ENCODE measurements at regions not wholly inside any gene's neighbourhood (a gene's known extent, or its start where the extent isn't known, plus 50 kb on each side); places are given as distances from the start of the nearest gene placed in this dataset.
"Not testable (repeated sequence)": the region's sequence is repeated elsewhere in the genome, so short reads cannot be mapped to it uniquely, and the experiment has no call there.

DNA sequence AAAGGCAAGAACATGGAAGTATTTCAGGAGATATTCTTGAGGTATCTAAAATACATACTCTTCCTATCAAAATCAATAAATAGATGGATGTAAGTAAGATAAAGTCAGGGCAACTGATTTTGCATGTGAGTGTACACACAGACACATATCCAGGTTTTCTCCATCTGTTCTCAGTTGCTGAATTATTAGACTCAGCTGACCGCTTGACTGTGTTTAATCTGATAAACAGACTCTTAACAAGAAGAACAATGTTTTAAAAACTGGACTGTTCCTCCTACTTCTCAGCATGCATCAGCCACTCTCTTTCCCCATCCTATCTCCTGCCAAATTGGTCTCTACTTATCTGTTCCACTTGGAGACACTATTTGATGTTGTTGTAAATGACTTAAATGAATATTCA lies 73.5 kb downstream of the GOLGA8G start:
- Histone ChIP-seq H3K27ac (ENCODE audit: insufficient read depth, low read length) (no peak overlapping the region), H3K27me3 (ENCODE audit: control insufficient read depth, insufficient read depth, low read length) (no peaks in the 10 kb centered on the region), H3K4me2 (ENCODE audit: extremely low read depth, insufficient read depth, low read length) (no peak overlapping the region), H4K20me1 (ENCODE audit: control insufficient read depth, extremely low read depth, insufficient read depth, low read length) (no peaks in the 10 kb centered on the region), H3K4me3 (replicated peaks in 1 of 4; ENCODE audit: control extremely low read depth in 1 of 4, insufficient read depth in 1 of 4, low read depth in 3 of 4, low read length in 4 of 4) (no peak overlapping the region), H2AFZ (ENCODE audit: low read length) (no peak overlapping the region), H3K4me1 (ENCODE audit: control insufficient read depth, extremely low read depth, insufficient read depth, low read length) (no peaks in the 10 kb centered on the region), H3K9ac (ENCODE audit: insufficient read depth, low read length) (no peak overlapping the region), H3K9me3 (ENCODE audit: control insufficient read depth, insufficient read depth, low read depth, low read length) (no peaks in the 10 kb centered on the region), H3K36me3 (ENCODE audit: control insufficient read depth, insufficient read depth, low read length) (no peaks in the 10 kb centered on the region), H3K79me2 (ENCODE audit: control insufficient read depth, insufficient read depth, low read length) (no peaks in the 10 kb centered on the region)
- TF ChIP-seq, protein P1, sequence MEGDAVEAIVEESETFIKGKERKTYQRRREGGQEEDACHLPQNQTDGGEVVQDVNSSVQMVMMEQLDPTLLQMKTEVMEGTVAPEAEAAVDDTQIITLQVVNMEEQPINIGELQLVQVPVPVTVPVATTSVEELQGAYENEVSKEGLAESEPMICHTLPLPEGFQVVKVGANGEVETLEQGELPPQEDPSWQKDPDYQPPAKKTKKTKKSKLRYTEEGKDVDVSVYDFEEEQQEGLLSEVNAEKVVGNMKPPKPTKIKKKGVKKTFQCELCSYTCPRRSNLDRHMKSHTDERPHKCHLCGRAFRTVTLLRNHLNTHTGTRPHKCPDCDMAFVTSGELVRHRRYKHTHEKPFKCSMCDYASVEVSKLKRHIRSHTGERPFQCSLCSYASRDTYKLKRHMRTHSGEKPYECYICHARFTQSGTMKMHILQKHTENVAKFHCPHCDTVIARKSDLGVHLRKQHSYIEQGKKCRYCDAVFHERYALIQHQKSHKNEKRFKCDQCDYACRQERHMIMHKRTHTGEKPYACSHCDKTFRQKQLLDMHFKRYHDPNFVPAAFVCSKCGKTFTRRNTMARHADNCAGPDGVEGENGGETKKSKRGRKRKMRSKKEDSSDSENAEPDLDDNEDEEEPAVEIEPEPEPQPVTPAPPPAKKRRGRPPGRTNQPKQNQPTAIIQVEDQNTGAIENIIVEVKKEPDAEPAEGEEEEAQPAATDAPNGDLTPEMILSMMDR (conservative IDR thresholded peaks at IDR 0.05 in 1 of 2, IDR thresholded peaks at IDR 0.05 in 1 of 2; ENCODE audit: low read depth in 1 of 2, low read length in 2 of 2): no peak
- no peak for TF ChIP-seq EZH2 (IDR thresholded peaks at IDR 0.05; ENCODE audit: low read length, missing control alignments)
- no peak for DNase-seq (ENCODE audit: low read depth in 2 of 2)

DNA sequence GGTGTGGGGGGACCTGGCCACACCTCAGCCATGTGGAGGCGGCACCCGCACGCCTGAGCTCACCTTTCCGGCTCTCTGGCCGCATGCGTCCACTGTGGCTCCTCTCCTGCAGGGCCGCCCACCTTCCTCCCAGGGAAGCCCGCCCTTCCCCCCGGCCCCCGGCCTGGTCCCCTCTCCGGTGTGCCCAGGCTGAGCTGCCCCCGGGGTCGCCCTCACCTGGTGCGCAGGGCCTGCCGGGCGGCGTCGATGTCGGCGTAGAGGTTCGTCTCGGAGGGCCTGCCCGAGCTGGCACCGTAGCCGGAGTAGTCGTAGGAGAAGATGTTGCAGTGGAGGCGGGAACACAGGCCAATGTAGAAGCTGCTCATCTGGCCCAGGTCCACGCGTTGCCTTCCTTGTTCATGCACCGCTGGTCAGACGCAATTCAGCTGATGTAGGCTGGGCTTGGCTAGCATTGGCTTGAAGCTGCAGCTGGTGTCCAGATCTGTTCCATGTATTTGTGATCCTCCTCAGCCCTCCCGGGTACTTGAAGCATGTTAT lies 75.3 kb downstream of the GOLGA8G start:
- not testable (repeated sequence) for H3K27ac ChIP-seq (ENCODE audit: insufficient read depth, low read length); H3K79me2 ChIP-seq (ENCODE audit: control insufficient read depth, insufficient read depth, low read length); H3K27me3 ChIP-seq (ENCODE audit: control insufficient read depth, insufficient read depth, low read length); DNase-seq (ENCODE audit: low read depth in 2 of 2); H3K4me1 ChIP-seq (ENCODE audit: control insufficient read depth, extremely low read depth, insufficient read depth, low read length); H3K4me3 ChIP-seq (replicated peaks in 1 of 4; ENCODE audit: control extremely low read depth in 1 of 4, insufficient read depth in 1 of 4, low read depth in 3 of 4, low read length in 4 of 4); H3K4me2 ChIP-seq (ENCODE audit: extremely low read depth, insufficient read depth, low read length); H3K9me3 ChIP-seq (ENCODE audit: control insufficient read depth, insufficient read depth, low read depth, low read length); H3K9ac ChIP-seq (ENCODE audit: insufficient read depth, low read length); H2AFZ ChIP-seq (ENCODE audit: low read length); H3K36me3 ChIP-seq (ENCODE audit: control insufficient read depth, insufficient read depth, low read length); H4K20me1 ChIP-seq (ENCODE audit: control insufficient read depth, extremely low read depth, insufficient read depth, low read length)

DNA sequence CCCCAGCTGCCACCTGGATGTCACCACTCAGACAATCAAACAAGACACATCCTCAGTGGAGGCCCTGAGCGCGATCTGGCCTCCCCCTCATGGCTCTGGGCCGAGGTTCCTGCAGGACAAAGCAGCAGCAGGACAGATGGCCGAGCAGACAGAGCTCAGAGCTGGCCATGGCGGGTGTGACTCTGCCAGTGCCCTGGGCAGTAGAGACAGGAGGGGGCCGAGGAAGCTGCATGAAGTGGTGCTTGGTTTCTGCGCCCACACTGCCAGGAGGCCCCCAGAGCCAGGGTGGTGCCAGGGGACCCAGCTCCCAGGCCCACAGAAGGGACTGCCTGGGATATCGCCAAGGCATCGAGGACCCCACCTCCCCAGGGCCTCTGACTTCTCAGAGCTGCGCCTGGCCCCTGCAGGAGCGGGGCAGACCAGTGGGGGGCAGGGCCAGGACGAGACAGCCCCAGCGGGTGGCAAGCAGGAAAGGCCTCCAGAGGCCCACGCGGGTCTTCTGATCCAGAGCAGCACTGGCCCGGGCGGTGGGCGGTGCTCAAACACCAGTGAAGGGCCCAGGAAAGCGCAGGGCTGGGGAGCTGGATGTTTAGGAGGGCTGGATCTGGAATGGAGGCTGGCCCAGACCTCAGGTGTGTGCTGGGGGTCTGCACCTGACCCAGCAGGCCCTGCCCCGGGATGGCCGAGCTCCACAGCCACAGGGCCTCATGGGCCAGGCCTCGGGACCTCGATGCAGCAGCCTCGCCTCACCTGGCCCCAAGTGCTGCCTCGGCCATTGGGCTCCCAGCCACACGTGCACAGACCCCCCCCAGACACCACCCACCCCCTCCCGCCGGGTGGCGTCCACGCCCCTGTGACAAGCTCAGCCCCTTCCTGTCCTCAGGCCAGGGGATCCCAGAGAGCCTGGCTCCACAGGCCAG lies 76.0 kb downstream of the GOLGA8G start:
- no peaks in the 10 kb centered on the region for H3K27me3 ChIP-seq (ENCODE audit: control insufficient read depth, insufficient read depth, low read length)
- DNase-seq (ENCODE audit: low read depth in 2 of 2): no peak
- no peak for TF ChIP-seq EZH2 (IDR thresholded peaks at IDR 0.05; ENCODE audit: low read length, missing control alignments)
- TF ChIP-seq, protein P1 (conservative IDR thresholded peaks at IDR 0.05 in 1 of 2, IDR thresholded peaks at IDR 0.05 in 1 of 2; ENCODE audit: low read depth in 1 of 2, low read length in 2 of 2): no peak

DNA sequence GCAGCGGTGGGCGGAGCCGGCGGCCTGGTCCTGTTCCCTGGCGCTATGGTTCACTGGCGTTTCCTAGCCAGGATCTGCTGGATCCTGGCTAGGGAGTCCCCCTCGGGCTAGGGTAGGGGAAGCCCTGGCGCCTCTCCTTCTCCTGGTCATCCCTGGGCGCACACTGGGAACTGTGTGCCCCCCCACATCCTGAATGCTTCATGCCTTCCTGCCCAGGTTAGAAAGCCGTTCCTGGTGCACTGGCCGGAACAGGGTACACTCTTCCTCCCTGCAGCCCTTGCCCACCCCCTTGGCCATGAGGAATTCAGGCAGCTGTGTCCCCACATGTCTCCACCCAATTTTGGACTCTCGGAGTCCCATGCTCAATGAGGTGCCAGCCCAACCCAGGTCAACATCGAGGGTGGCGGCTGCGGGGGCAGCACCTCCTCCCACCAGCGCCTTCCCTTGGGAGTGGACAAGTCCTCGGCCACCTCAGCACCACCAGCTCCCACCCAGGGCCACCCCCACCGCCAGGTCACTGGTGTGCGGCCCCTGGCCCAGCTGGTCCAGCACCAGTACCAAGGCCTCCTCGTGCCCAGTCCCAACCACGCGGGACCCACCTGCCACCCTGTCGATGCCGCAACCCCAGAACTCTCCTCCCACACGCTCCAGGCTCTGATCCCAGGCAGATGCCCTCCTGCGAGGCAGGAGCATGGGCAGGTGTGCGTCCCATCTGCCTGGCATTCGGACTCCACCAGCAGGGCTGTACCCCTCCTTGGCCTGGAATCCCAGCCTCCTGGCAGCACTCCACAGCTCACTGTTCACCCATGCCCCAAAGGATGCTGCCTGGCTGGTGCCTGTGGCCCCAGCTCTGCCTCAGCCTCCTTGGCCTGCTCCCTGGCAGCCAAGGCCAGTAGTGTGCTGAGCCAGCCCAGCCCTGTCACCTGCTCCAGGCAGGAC lies 77.0 kb downstream of the GOLGA8G start:
- not testable (repeated sequence) for H2AFZ ChIP-seq (ENCODE audit: low read length); H3K4me1 ChIP-seq (ENCODE audit: control insufficient read depth, extremely low read depth, insufficient read depth, low read length); H3K79me2 ChIP-seq (ENCODE audit: control insufficient read depth, insufficient read depth, low read length); H3K9me3 ChIP-seq (ENCODE audit: control insufficient read depth, insufficient read depth, low read depth, low read length); H3K27ac ChIP-seq (ENCODE audit: insufficient read depth, low read length); DNase-seq (ENCODE audit: low read depth in 2 of 2); H3K4me2 ChIP-seq (ENCODE audit: extremely low read depth, insufficient read depth, low read length); H3K4me3 ChIP-seq (replicated peaks in 1 of 4; ENCODE audit: control extremely low read depth in 1 of 4, insufficient read depth in 1 of 4, low read depth in 3 of 4, low read length in 4 of 4); H3K36me3 ChIP-seq (ENCODE audit: control insufficient read depth, insufficient read depth, low read length); H3K27me3 ChIP-seq (ENCODE audit: control insufficient read depth, insufficient read depth, low read length); H3K9ac ChIP-seq (ENCODE audit: insufficient read depth, low read length); H4K20me1 ChIP-seq (ENCODE audit: control insufficient read depth, extremely low read depth, insufficient read depth, low read length)

More for the DNA sequence above, 76.0 kb downstream of the GOLGA8G start:
- H3K9ac ChIP-seq (ENCODE audit: insufficient read depth, low read length): no peak overlapping the region
- H4K20me1 ChIP-seq (ENCODE audit: control insufficient read depth, extremely low read depth, insufficient read depth, low read length): no peaks in the 10 kb centered on the region
- H3K4me1 ChIP-seq (ENCODE audit: control insufficient read depth, extremely low read depth, insufficient read depth, low read length): no peaks in the 10 kb centered on the region
- no peak overlapping the region for H2AFZ ChIP-seq (ENCODE audit: low read length)
- no peak overlapping the region for H3K4me3 ChIP-seq (replicated peaks in 1 of 4; ENCODE audit: control extremely low read depth in 1 of 4, insufficient read depth in 1 of 4, low read depth in 3 of 4, low read length in 4 of 4)
- no peak overlapping the region for H3K4me2 ChIP-seq (ENCODE audit: extremely low read depth, insufficient read depth, low read length)
- no peaks in the 10 kb centered on the region for H3K9me3 ChIP-seq (ENCODE audit: control insufficient read depth, insufficient read depth, low read depth, low read length)
- H3K79me2 ChIP-seq (ENCODE audit: control insufficient read depth, insufficient read depth, low read length): no peaks in the 10 kb centered on the region
- H3K36me3 ChIP-seq (ENCODE audit: control insufficient read depth, insufficient read depth, low read length): no peaks in the 10 kb centered on the region
- H3K27ac ChIP-seq (ENCODE audit: insufficient read depth, low read length): no peak overlapping the region

DNA sequence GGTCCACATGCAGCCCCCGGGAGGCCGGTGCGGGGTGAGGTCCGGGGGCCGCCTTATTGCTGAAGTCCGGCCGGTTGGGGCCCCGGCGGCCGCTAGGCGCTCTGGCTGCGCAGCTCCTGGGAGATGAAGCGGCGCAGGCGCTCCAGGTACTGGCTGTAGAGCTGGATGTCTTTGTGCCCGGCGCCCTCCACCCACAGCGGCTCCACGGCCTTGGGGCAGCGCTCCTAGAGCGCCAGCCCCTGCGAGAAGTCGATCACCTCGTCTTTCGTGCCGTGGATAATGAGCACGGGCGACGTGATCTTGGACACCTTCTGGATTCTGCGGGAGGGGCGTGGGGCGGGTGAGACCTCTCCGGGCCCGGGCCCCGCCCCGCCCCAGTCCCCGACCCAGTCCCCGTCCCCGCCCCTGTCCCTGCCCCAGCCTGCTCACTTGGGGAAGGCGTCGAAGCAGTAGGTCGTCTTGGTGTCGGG lies 76.3 kb downstream of the GOLGA8F start:
- not testable (repeated sequence) for H2AFZ ChIP-seq (ENCODE audit: low read length); H3K36me3 ChIP-seq (ENCODE audit: control insufficient read depth, insufficient read depth, low read length); H4K20me1 ChIP-seq (ENCODE audit: control insufficient read depth, extremely low read depth, insufficient read depth, low read length); DNase-seq (ENCODE audit: low read depth in 2 of 2); H3K9me3 ChIP-seq (ENCODE audit: control insufficient read depth, insufficient read depth, low read depth, low read length); H3K9ac ChIP-seq (ENCODE audit: insufficient read depth, low read length); H3K27ac ChIP-seq (ENCODE audit: insufficient read depth, low read length); H3K4me2 ChIP-seq (ENCODE audit: extremely low read depth, insufficient read depth, low read length); H3K27me3 ChIP-seq (ENCODE audit: control insufficient read depth, insufficient read depth, low read length); H3K4me1 ChIP-seq (ENCODE audit: control insufficient read depth, extremely low read depth, insufficient read depth, low read length); H3K79me2 ChIP-seq (ENCODE audit: control insufficient read depth, insufficient read depth, low read length)
- peak overlapping the region in 1 of 4 experiments; percentile 2 for H3K4me3 ChIP-seq (replicated peaks in 1 of 4; ENCODE audit: control extremely low read depth in 1 of 4, insufficient read depth in 1 of 4, low read depth in 3 of 4, low read length in 4 of 4)

Data from fibroblast of lung (primary cell).